ENCODE measurements at regions not wholly inside any gene's neighbourhood (a gene's known extent, or its start where the extent isn't known, plus 50 kb on each side); places are given as distances from the start of the nearest gene placed in this dataset.

DNA sequence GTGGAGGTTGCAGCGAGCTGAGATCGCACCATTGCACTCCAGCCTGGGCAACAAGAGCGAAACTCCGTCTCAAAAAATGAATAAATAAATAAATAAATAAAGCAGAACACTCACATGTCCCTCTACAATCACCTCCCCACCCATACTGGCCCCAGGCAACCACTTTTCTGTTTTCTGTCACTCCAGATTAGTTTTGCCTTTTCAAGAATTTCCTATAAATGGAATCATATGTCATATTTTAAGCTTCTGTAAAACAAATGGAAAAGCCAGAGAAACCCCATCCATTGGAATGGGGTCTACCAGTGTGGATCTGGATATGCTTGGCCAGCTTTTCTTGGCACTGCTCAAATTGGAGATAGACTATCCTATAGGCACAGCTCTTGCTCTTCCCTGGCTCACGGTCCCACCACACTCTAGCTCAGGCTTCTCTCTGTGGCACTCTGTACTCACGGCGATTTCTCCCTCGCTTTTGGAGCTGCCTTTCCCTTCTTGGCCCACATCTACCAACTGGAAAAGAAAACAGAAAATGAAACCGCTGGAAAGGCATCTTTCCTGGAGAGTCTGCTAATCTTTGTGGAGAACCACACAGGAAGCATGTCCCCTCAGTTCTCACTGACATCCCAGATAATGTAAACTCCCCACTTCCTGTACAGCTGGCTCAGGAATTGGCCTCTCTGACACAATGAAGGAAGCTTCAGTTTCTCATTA lies 210.1 kb downstream of the JCAD start:
- Histone ChIP-seq H3K27me3 (replicated peaks in 1 of 2; ENCODE audit: control insufficient read depth in 2 of 2, insufficient read depth in 2 of 2, low read length in 1 of 2) (no peaks in the 10 kb centered on the region; a peak in 1 of 4 replicates), H3K4me1 (ENCODE audit: control insufficient read depth, insufficient read depth, low read length) (no peaks in the 10 kb centered on the region), H3K9ac (ENCODE audit: control insufficient read depth, insufficient read depth, low read length) (no peak overlapping the region), H3K4me2 (ENCODE audit: control insufficient read depth, insufficient read depth) (no peak overlapping the region), H3K27ac (ENCODE audit: control insufficient read depth, insufficient read depth) (no peak overlapping the region), H2AFZ (ENCODE audit: control insufficient read depth, low read depth, low read length) (no peak overlapping the region), H3K9me3 (replicated peaks; ENCODE audit: control insufficient read depth, insufficient read depth, low read length) (no peaks in the 10 kb centered on the region), H4K20me1 (ENCODE audit: control insufficient read depth, insufficient read depth) (no peaks in the 10 kb centered on the region), H3K36me3 (ENCODE audit: control insufficient read depth in 2 of 2, insufficient read depth in 2 of 2, low read length in 1 of 2) (no peaks in the 10 kb centered on the region), H3K4me3 (no peak overlapping the region), H3K79me2 (ENCODE audit: control insufficient read depth, insufficient read depth, low read length) (no peaks in the 10 kb centered on the region)
- TF ChIP-seq YBX1 (IDR thresholded peaks at IDR 0.05) (no peak), RELA (IDR thresholded peaks at IDR 0.05; ENCODE audit: borderline replicate concordance, partially characterized antibody) (no peak), MEF2A (IDR thresholded peaks at IDR 0.05; ENCODE audit: insufficient read depth, low read depth, low read length) (no peak), SMAD5 (IDR thresholded peaks at IDR 0.05; ENCODE audit: low read depth) (no peak), SMAD1 (IDR thresholded peaks at IDR 0.05; ENCODE audit: low read depth, partially characterized antibody) (no peak), ZNF384 (IDR thresholded peaks at IDR 0.05; ENCODE audit: borderline replicate concordance, low read depth, low read length) (no peak), IRF4 (IDR thresholded peaks at IDR 0.05; ENCODE audit: low read depth, low read length) (no peak), NR2C1 (IDR thresholded peaks at IDR 0.05) (no peak), RBBP5 (conservative IDR thresholded peaks at IDR 0.05) (no peak), GABPA (IDR thresholded peaks at IDR 0.05; ENCODE audit: low read depth) (no peak), NBN (IDR thresholded peaks at IDR 0.05) (no peak), MYB (IDR thresholded peaks at IDR 0.05; ENCODE audit: borderline replicate concordance, low read depth, low read length) (no peak), MLLT1 (IDR thresholded peaks at IDR 0.05) (no peak)
- TF ChIP-seq, protein P1, sequence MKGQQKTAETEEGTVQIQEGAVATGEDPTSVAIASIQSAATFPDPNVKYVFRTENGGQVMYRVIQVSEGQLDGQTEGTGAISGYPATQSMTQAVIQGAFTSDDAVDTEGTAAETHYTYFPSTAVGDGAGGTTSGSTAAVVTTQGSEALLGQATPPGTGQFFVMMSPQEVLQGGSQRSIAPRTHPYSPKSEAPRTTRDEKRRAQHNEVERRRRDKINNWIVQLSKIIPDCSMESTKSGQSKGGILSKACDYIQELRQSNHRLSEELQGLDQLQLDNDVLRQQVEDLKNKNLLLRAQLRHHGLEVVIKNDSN (IDR thresholded peaks at IDR 0.05; ENCODE audit: borderline replicate concordance, extremely low read length, insufficient read depth, low read depth, low read length): no peak
- 36% methylated on average over 9 of the region's 9 CpGs for WGBS (ENCODE audit: insufficient coverage, insufficient replicate concordance, low lambda C conversion rate, missing lambda C conversion rate)
- BruUV-seq (replicated peaks): no TSS peak
- intact Hi-C loops (cut with micrococcal nuclease; ENCODE audit: unreplicated experiment): no loop called here
- DNase-seq (ENCODE audit: low read depth, low spot score): no peak
- ChIA-PET CTCF (no interaction called here), POLR2A (interaction anchor here (0.7 kb wide), 1 partner anchor 1147 kb away, joined by 4 read pairs; no protein-coding TSS in a partner anchor), RAD21 (ENCODE audit: unreplicated experiment) (no interaction called here), SMC1A (ENCODE audit: uncharacterized antibody, unreplicated experiment) (interaction anchor here (0.7 to 1.4 kb wide), 2 partner anchors 13 to 209 kb away, joined by 3 read pairs; no protein-coding TSS in a partner anchor)
- no peak for ATAC-seq
- no peak for FAIRE-seq
- in situ Hi-C loops (cut with MboI): no loop called here
